HG03103 (cell line): ENCODE measurements at regions not wholly inside any gene's neighbourhood (a gene's known extent, or its start where the extent isn't known, plus 50 kb on each side); places are given as distances from the start of the nearest gene placed in this dataset.
"Not testable (repeated sequence)": the region's sequence is repeated elsewhere in the genome, so short reads cannot be mapped to it uniquely, and the experiment has no call there.

Source experiments
- ATAC-seq: cut with Tn5 transposase; IDR thresholded peaks from one replicate; pipeline ENCODE4 v1.9.1; 2021; ENCODE audit warnings: low read depth; ENCODE audit not compliant: unreplicated experiment

DNA sequence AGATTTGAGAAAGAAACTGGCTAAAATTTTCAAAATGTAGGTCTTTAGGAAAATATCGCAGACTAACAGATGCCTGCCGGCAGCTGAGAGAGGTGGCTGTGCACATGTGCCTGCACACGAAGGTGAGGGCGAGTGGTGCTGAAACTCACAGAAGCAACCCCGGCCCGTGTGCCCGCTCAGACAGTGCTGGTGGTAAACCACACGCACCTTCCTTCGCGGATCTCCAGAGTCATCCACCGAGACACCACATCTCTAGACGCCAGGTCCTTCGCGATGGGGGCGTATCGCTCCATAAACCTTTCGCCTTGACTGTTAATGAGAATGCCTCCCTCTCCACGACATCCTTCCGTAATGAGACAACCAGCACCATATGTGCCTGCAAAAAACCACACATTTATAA is 68.5 kb upstream of the TNK2 start:
- ATAC-seq, result not testable (repeated sequence)

DNA sequence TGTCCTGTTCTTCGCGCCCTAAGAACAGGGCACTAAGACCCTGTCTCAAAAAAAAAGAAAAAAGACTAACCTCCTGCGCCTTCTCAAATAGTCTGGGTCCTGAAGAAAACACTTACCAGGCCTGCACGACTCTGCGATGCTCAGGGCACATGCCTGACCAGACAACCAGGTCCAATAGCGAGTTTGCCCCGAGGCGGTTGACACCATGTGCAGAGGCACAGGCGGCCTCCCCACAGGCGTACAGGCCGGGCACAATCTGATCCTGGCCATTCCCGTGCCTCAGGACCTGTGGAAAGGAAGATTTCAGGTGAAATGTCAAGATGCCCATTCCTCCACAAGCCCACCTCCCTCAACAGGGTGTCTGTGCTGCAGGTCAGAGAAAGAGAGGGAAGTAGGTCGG is 65.9 kb upstream of the TNK2 start:
- not testable (repeated sequence) for ATAC-seq

DNA sequence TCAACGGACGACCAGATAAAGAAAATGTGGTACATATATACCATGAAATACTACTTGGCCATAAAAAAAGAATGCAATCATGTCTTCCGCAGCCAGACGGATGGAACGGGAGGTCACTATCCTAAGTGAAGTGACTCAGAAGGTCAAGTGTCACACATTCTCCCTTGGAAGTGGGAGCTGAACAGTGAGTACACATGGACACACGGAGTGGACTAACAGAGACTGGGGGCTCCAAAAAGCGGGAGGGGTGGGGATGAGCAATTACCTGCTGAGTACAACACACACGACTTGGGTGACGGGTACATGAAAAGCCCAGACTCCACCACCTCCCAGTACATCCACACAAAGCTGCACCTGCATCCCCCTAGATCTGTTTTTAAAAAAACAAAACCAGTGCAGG is 62.5 kb upstream of the TNK2 start:
- ATAC-seq, result not testable (repeated sequence)

DNA sequence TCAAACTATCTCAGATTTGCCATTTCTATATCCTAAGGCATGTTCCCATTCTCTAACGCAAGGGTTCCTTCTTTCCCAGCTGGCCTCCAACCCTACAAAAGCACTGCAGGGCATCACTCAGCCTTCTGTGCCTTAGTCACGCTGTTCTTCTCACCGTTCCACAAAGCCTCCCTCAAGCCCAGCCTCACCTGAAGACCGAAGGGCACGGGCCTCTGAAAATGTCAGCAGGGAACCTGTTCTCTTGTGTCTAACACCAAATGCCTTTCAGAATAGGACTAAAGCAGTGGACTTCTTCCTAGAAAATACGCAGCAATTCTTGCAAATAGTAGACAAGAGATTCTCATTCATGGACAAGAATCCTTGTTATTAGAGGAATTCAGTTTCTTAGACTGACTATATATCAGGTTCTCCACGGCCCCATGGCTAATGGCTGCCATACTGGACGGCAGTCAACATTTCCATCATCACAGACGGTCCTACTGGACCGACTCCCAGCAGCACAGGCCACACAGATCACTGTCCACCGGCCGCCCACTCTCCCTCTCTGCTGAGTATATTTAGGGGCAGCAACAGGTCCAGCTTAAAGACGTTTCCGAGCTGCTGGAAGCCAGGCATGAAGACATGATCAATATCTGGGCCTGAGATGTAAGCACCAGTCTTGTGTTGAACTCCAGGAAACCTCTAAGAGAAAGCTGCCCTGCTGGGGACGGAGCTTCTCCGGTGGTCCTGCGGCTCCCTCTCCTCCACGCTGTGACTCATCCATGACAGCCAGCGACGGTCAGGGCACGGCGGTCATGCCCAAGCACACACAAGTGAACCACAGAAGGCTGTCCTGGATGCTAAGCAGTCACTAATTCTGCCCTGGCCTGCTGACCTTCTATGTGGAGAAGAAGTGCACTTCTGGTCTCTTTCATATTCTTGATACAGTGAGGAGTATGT is 61.8 kb upstream of the TNK2 start:
- ATAC-seq, result not testable (repeated sequence)

DNA sequence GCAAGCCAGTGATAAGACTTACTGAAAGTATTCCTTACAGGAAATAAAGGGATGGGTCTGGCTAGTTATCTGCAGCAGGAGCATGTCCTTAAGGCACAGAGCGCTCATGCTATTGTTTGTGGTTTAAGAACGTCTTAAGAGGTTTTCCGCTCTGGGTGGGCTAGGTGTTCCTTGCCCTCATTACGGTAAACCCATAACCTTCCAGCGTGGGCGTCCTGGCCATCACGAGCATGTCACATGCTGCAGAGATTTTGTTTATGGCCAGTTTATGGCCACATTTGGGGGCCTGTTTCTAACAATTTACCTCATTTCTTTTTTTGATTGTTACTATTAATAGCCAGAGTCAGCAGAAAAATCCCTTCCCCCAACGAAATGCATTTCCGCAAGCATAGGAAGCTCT is 61.0 kb upstream of the TNK2 start:
- ATAC-seq, result not testable (repeated sequence)

- not testable (repeated sequence) for ATAC-seq
These were observed 59.8 kb upstream of the TNK2 start for GRCh38 chr3:195968104-195968503.

- not testable (repeated sequence) for ATAC-seq
These were observed 59.0 kb upstream of the TNK2 start for GRCh38 chr3:195967387-195967720.

- ATAC-seq, result not testable (repeated sequence)
These were observed 58.4 kb upstream of the TNK2 start for GRCh38 chr3:195966563-195967386.

GRCh38 chr3:195965217-195965616 is 56.9 kb upstream of the TNK2 start:
- not testable (repeated sequence) for ATAC-seq

GRCh38 chr3:195964318-195965107 is 56.2 kb upstream of the TNK2 start:
- ATAC-seq, result not testable (repeated sequence)

DNA sequence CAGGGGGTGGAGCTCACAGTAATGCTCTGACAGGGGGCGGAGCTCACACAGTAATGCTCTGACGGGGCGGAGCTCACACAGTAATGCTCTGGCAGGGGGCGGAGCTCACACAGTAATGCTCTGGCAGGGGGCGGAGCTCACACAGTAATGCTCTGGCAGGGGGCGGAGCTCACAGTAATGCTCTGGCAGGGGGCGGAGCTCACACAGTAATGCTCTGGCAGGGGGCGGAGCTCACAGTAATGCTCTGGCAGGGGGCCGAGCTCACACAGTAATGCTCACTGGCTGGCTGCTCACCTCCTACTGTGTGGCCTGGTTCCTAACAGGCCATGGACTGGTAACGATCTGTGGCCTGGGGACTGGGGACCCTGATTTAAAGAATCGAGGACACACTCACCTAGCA is 53.9 kb upstream of the TNK2 start:
- not testable (repeated sequence) for ATAC-seq

DNA sequence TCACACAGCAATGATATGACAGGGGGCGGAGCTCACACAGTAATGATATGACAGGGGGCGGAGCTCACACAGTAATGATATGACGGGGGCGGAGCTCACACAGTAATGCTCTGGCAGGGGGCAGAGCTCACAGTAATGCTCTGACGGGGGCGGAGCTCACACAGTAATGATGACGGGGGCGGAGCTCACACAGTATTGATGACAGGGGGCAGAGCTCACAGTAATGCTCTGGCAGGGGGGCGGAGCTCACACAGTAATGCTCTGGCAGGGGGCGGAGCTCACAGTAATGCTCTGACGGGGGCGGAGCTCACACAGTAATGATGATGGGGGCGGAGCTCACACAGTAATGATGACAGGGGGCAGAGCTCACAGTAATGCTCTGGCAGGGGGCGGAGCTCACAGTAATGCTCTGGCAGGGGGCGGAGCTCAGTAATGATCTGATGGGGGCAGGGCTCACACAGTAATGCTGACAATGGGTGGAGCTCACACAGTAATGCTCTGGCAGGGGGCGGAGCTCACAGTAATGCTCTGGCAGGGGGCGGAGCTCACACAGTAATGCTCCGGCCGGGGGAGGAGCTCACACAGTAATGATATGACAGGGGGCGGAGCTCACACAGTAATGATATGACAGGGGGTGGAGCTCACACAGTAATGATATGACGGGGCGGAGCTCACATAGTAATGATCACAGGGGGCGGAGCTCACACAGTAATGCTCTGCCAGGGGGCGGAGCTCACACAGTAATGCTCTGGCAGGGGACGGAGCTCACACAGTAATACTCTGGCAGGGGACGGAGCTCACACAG is 52.8 kb upstream of the TNK2 start:
- not testable (repeated sequence) for ATAC-seq

DNA sequence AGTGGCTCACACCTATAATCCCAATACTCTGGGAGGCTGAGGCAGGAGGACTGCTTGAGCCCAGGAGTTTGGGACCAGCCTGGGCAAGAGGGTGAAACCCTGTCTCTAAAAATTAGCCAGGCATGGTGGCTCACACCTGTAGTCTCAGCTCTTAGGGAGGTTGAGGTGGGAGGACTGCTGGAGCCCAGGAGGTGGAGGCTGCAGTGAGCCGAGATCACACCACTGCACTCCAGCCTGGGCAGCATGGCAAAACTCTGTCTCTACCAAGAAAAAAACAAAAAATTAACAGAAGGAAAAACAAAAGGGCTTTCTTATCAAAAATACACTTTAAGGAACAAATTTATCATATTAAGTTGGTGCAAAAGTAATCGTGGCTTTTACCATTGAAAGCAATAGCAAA is 51.8 kb upstream of the TNK2 start:
- not testable (repeated sequence) for ATAC-seq

DNA sequence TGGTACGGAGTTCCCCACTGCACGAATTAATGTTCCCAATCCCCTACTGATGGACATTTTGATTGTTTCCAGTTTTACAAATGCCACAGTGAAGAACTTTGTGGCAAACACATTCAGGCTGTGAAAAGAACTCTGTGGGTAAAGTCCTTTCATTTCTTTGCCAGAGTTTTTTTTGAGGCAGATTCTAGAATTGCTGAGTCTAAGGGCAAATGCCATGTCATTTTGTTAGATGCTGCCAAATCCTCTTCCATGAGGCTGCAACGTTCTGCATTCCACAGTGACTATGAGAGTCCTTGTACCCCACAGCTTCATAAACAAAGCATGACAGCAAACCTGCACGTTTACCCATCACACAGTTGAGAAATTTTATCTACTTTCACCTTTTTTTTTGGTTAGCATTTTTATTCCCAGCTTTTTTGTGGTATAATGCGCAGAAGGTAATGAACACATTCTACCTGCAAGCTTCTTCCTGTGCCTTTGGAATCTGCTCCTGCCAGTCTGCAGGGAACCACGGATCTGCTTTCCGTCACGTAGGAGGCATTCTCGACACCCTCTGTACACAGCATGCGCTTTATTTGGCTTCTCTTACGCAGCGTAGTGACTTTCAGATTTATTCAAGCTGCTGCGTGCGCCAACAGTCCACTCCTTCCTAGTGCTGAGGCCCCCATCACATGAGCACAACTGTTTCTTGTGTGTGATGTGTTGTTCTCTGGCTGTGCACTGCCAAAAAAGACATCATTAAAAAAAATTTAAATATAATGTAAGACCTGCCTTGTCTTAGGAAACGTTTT is 51.2 kb upstream of the TNK2 start:
- not testable (repeated sequence) for ATAC-seq

- not testable (repeated sequence) for ATAC-seq
These were observed 50.4 kb upstream of the TNK2 start for GRCh38 chr3:195958736-195959135.
